ENCODE measurements at regions not wholly inside any gene's neighbourhood (a gene's known extent, or its start where the extent isn't known, plus 50 kb on each side); places are given as distances from the start of the nearest gene placed in this dataset.
"Not testable (repeated sequence)": the region's sequence is repeated elsewhere in the genome, so short reads cannot be mapped to it uniquely, and the experiment has no call there.

DNA sequence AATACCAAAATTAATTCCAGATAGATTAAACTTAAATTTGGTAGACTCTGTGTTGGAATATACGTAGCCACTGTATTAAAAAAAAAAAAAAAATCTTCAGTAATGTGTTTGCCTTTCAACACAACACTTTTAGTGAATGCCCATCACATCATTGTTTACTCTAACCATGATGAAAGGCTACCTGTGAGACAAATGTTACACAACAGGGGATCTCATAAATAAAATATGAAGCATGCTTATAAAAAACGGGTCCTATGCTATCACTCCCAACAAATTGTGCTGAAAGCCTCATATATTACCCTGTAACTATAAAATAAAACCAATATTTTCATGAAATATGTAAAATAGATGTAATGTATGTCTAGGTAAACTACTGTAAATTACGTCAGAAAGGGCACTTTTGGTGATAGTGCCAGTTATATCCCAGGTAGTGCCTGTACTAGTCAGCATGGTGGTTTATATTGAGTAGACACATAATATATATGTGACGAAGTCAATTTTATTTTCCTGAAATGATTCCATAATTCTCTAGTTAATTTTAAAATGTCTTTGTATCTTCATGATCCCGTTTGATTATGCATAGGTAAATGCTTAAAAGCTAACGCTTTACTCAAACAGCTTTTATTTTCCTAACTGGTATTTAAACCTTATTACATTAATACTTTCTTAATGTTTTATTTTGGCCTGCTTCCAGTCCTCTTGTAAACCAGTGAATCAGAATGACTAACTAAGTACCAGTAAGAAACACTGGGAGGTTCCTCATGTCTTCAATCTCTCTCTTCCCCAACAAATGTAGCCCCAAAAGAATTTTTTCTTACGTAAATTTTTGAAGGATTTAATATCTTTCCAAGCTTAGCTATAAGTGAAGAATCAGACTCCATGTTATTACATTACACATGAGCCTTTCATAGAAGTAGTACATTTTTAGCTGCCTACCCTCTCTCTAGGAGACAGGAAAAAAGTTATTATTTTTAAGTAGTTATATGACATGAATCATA, 420.3 kb downstream of the GABRG2 start:
- DNase-seq = no peak

DNA sequence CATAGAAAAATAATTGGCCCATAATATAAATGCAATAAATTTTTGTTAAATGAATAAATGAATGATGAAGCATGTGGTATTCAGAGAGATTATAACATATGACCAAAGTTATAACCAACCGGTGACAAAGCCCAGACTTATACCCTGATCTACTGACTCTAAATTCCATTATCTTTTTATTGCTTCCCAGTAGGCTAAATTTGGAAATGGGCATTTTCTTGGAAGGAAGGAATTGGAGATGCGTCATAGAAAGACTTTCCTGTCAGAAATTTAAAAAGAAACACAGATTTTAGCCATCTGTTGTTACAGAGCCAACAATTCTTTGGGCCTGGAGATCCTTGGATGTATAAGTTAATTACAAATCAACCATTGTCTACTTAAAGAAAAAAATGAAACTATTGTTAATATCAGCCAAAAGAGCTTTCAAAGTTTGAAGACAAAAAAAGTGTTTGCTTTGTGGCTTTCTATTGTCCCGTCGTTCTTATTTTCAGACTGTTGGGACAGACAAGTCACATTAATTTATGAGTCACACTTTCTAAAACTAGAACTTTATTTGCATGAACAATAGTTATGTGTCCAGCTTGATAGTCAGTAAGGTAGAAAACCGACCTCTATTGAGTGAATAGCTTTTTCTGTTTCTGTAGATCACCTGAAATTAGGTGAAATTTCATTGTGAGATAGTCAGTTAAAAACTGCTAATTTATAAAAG, 428.7 kb downstream of the GABRG2 start:
- DNase-seq = no peak

GRCh38 chr5:162497455-162497854, 429.9 kb downstream of the GABRG2 start:
- DNase-seq = no peak

DNA sequence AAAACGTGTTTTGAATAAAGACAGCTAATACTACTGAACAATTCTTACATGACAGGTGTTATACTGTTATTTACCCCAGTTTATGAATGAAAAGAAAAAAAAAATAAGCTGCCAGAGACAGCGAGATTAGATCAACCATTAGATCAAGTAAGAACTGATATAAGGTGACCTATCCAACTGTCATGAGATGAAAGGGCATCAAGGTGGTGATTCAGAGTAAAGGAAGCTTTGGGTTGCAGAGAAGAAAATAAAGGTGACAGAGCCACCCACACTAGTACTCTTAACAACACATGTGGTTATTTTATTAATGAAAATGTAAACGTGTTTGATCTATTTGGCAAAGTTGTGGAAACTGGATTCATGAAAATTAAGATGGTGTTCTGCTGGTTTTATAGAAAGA, 435.2 kb downstream of the GABRG2 start:
- DNase-seq = no peak

DNA sequence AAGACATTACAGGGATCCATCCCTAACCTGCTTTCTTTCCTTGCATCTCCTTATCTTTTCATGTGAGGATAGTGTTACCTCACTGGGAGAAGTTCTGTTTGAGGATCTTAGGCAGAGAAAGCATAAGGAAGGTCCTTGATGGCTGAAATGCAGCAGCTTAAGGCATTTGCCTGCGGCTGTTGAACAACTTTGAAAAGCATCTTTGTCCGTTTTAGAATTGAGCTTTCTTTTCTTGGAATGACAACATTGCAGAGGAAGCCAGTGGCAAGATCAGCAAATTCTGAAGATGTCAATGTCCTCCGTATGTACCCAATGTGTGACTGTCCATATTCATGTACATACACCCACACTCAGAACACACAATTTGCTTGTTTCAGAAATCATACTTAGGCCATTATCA, 436.2 kb downstream of the GABRG2 start:
- DNase-seq = no peak

GRCh38 chr5:162512935-162513565, 445.5 kb downstream of the GABRG2 start:
- no peak for DNase-seq

DNA sequence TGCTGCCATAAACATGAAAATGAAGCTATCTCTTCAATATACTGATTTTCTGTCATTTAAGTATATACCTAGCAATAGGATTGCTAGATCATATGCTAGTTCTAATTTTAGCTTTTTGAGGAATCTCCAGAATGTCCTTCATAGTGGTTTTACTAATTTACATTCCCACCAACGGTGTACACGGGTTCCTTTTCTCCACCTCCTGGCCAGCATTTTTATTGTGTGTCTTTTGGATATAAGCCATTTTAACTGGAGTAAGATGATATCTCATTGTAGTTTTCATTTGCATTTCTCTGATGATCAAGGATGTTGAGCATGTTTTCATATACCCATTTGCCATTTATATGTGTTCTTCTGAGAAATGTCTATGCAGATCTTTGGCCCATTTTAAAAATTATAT, 446.5 kb downstream of the GABRG2 start:
- no peak for DNase-seq

- DNase-seq = no peak
Measured at GRCh38 chr5:162520878-162521277, 453.3 kb downstream of the GABRG2 start.

- DNase-seq = no peak
Measured at GRCh38 chr5:162529209-162529608, 461.6 kb downstream of the GABRG2 start.

DNA sequence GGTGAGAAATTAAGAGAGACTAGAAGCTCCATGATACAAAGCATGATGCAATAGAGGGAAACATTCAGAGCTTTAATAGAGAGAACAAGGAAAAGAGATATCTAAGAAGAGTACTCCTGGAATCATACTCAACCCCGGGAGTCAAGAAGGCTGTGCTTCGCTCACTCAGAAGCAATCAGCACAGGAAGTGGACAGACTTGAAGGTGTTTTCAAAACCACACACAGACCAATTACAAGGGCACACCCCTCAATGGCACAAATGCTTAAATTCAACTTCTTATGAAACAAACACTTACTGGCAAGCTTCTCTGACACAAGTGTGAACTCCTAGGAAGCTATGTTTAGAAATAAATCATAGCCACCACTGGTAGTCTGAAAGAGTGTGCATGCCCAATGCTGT, 462.3 kb downstream of the GABRG2 start:
- DNase-seq = no peak

DNA sequence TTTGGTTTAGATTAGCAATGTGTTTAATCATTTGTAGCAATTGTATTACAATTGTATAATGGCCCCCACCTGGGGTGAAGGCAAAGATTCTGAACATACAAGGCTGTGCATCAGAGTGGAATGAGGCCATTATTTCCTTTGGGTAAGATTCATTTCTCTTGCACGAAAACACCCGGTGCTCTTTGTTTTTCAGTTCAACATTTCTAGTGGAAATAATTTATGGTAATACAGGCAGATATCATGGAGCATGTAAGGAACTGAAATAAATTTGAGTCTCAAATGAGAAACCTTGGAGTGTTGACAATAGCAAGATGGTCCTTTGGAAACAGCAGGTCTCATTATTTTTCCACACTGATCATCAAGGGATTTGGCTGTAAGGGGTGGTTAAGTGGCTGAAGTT, 475.9 kb downstream of the GABRG2 start:
- DNase-seq = no peak

GRCh38 chr5:162544905-162545304, 477.3 kb downstream of the GABRG2 start:
- no peak for DNase-seq

DNA sequence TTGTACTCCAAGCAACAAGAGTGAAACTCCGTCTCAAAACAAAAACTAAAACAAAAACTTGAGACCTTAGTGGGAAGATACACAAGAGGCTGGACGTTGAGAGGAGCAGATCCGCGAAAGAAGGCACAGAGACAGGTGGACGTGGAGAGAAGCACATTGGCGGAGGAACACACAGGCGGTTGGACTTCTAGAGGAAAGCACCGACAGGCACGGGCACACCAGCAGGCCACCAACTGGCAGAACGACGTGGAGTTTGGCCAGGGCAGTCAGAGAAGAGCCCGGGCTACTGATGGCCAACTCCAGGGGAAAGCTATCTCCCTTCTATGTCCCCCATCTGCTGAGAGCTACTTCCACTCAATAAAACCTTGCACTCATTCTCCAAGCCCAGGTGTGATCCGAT, 482.7 kb downstream of the GABRG2 start:
- no peak for DNase-seq

- DNase-seq = no peak
Measured at GRCh38 chr5:162558120-162558519, 490.5 kb downstream of the GABRG2 start.

- DNase-seq = no peak
Measured at GRCh38 chr5:162567644-162568043, 500.1 kb downstream of the GABRG2 start.

DNA sequence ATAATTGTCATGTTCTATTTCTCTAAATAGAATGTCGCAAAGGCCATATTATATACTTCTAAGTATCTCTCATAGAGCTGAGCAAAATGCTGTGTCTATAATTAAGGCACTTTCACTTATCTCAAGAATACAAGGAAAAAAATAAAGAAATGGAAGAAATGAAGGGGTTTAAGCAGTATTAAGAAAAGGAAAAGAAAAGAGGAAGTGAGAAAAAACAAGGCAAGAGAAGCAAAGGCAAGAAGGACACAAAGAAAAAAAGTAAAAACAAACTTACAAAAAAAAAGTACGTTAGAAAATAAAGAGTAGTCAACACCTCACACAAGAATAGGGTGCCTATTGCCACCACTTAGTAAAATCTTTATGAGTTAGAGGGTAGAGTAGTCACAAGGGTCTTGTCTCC, 506.2 kb downstream of the GABRG2 start:
- DNase-seq = no peak

- no peak for DNase-seq
Measured at GRCh38 chr5:162591724-162592123, 524.2 kb downstream of the GABRG2 start.

GRCh38 chr5:162593881-162594280, 526.3 kb downstream of the GABRG2 start:
- DNase-seq = no peak

- DNase-seq = no peak
Measured at GRCh38 chr5:162603443-162604070, 536.0 kb downstream of the GABRG2 start.

DNA sequence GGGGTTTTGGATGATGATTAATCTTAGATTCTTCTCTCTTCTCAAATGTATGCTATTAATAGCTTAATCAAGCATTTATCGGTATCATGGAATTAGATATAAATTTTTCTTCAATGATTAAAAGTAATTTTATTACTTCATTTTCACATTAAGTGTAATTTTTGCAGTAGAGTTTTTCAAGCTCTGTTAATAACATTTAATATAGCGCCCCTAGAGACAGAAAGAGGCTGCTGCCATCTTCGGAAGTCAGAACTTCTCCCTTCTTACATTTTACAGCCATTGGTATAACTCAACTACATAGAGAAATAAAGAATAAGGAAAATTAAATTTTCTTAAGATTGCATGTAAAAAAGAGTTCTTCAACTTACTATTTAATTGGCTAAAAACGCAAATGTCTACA, 540.3 kb downstream of the GABRG2 start:
- no peak for DNase-seq

GRCh38 chr5:162621726-162622263, 554.2 kb downstream of the GABRG2 start:
- DNase-seq = not testable (repeated sequence)

DNA sequence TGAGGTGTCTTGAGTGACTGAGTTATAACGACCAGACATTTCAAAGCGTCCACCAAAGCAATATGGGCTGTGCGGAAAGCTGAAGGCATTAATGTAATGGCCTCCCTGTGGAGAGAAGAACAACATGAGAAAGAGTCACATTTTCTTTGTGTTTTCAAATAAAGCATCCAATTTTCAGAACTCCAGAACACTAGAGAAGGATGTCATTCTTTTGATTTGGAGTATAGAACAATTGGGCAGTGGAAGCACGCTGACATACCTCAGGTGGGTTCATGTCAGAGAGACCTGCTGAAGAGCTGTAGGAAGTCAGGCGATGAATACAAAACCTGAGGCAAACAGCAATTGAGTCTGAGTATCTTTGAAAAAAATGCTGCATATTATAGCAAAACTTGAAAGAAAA, 556.5 kb downstream of the GABRG2 start:
- DNase-seq = no peak

DNA sequence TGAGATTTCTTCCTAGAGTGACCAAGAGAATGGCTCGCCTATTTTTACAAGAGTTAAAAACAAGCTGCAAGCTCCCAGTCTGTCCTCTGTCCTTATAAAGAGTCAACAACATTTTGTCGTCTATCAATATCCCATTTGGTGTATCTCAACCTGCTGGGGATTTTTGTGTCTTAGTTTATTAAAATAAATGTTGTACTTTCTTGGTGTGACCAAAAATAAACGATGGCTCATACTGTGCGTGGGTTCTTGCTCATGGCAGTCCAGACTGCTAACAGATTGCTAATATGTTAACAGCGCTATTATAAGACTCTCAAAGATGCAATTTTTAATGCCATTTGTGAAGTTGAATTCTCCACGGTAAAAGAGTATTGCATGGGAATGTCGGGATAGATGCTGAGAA, 569.9 kb downstream of the GABRG2 start:
- no peak for DNase-seq
